ENCODE measurements at regions not wholly inside any gene's neighbourhood (a gene's known extent, or its start where the extent isn't known, plus 50 kb on each side); places are given as distances from the start of the nearest gene placed in this dataset.

GRCh38 chr1:196160066-196160795 lies 448.0 kb downstream of the KCNT2 start:
- Histone ChIP-seq H3K27me3 (no peaks in the 10 kb centered on the region), H3K27ac (no peak overlapping the region), H3K36me3 (no peaks in the 10 kb centered on the region), H3K9me3 (no peaks in the 10 kb centered on the region), H3K4me3 (no peak overlapping the region), H3K4me1 (no peaks in the 10 kb centered on the region)
- DNase-seq = no peak
- intact Hi-C loops (cut with DNase I; ENCODE audit: low total_unique reads) = no loop called here
- TF ChIP-seq CTCF (IDR thresholded peaks at IDR 0.05) = no peak

- no peaks in the 10 kb centered on the region for H3K9me3 ChIP-seq
- intact Hi-C loops (cut with DNase I; ENCODE audit: low total_unique reads) = no loop called here
- H3K4me3 ChIP-seq = no peak overlapping the region
These were observed 452.7 kb downstream of the KCNT2 start for GRCh38 chr1:196155586-196155985.

GRCh38 chr1:196152975-196153374 lies 455.3 kb downstream of the KCNT2 start:
- intact Hi-C loops (cut with DNase I; ENCODE audit: low total_unique reads) = no loop called here
- DNase-seq = no peak
- no peaks in the 10 kb centered on the region for H3K4me1 ChIP-seq
- no peak for TF ChIP-seq CTCF (IDR thresholded peaks at IDR 0.05)
- no peaks in the 10 kb centered on the region for H3K9me3 ChIP-seq
- no peaks in the 10 kb centered on the region for H3K36me3 ChIP-seq
- no peaks in the 10 kb centered on the region for H3K27me3 ChIP-seq
- no peak overlapping the region for H3K4me3 ChIP-seq
- no peak overlapping the region for H3K27ac ChIP-seq

More at GRCh38 chr1:196155586-196155985, 452.7 kb downstream of the KCNT2 start:
- no peak for TF ChIP-seq CTCF (IDR thresholded peaks at IDR 0.05)
- Histone ChIP-seq H3K27ac (no peak overlapping the region), H3K27me3 (no peaks in the 10 kb centered on the region), H3K4me1 (no peaks in the 10 kb centered on the region), H3K36me3 (no peaks in the 10 kb centered on the region)
- no peak for DNase-seq

- intact Hi-C loops (cut with DNase I; ENCODE audit: low total_unique reads) = no loop called here
- TF ChIP-seq CTCF (IDR thresholded peaks at IDR 0.05) = no peak
- no peaks in the 10 kb centered on the region for H3K36me3 ChIP-seq
- H3K27me3 ChIP-seq = no peaks in the 10 kb centered on the region
- DNase-seq = no peak
- H3K9me3 ChIP-seq = no peaks in the 10 kb centered on the region
- no peak overlapping the region for H3K27ac ChIP-seq
- no peak overlapping the region for H3K4me3 ChIP-seq
- H3K4me1 ChIP-seq = no peaks in the 10 kb centered on the region
These were observed 456.2 kb downstream of the KCNT2 start for GRCh38 chr1:196152086-196152485.

GRCh38 chr1:196148367-196148970 lies 459.8 kb downstream of the KCNT2 start:
- no peaks in the 10 kb centered on the region for H3K4me1 ChIP-seq
- no peaks in the 10 kb centered on the region for H3K36me3 ChIP-seq
- H3K9me3 ChIP-seq = no peaks in the 10 kb centered on the region
- no peaks in the 10 kb centered on the region for H3K27me3 ChIP-seq
- no peak overlapping the region for H3K27ac ChIP-seq
- intact Hi-C loops (cut with DNase I; ENCODE audit: low total_unique reads) = no loop called here
- TF ChIP-seq CTCF (IDR thresholded peaks at IDR 0.05) = peak; percentile 38 to 65
- no peak for DNase-seq
- H3K4me3 ChIP-seq = no peak overlapping the region

Measured in tibial artery (tissue), 4 donors.